H1 (cell line): ENCODE measurements at regions not wholly inside any gene's neighbourhood (a gene's known extent, or its start where the extent isn't known, plus 50 kb on each side); places are given as distances from the start of the nearest gene placed in this dataset.

Source experiments
- CTCF ChIA-PET: fragments of 300-600 bp; sonication (Branson Sonifier 250); formaldehyde crosslinking; loops from one replicate; lab custom pipeline; 2021; ENCODE audit not compliant: partially characterized antibody; lab: Charles Lee
- POLR2A ChIA-PET: fragments of 300-600 bp; sonication (Branson Sonifier 250); formaldehyde crosslinking; loops from one replicate; lab custom pipeline; 2021; ENCODE audit warnings: inconsistent platforms; ENCODE audit not compliant: partially characterized antibody; lab: Charles Lee
- DNase-seq, 2 experiments: peaks; one replicate each; pipeline versions ENCODE4 v3.0.0 to v3.0.0-alpha.2; 2010 to 2022; ENCODE audit warnings: low spot score in 2 of 2, low read depth in 1 of 2, mixed read lengths in 1 of 2
- FAIRE-seq: peaks from 2 replicates; lab custom pipeline; 2011; peaks lifted over from hg19 to GRCh38; lab: Jason Lieb, UNC
- H2AFZ ChIP-seq: 2 replicates; pipeline ENCODE4 v1.8.1; 2012; ENCODE audit warnings: low read length, inconsistent platforms
- H2AK5ac ChIP-seq: 2 replicates; pipeline ENCODE4 v1.6.1; 2013; ENCODE audit warnings: low read depth, low read length
- H2BK120ac ChIP-seq: replicated peaks from 2 replicates; pipeline ENCODE3; 2013; ENCODE audit warnings: low read depth, low read length, inconsistent platforms
- H2BK12ac ChIP-seq: 2 replicates; pipeline ENCODE4 v1.6.1; 2013; ENCODE audit warnings: low read depth, low read length
- H2BK15ac ChIP-seq: 2 replicates; pipeline ENCODE4 v1.6.1; 2013; ENCODE audit warnings: low read length
- H2BK20ac ChIP-seq: 2 replicates; pipeline ENCODE4 v1.6.1; 2013; ENCODE audit warnings: low read length
- H2BK5ac ChIP-seq: 2 replicates; pipeline ENCODE4 v1.6.1; 2013; ENCODE audit warnings: low read depth, low read length
- H3K14ac ChIP-seq: 2 replicates; pipeline ENCODE4 v1.6.1; 2013; ENCODE audit warnings: inconsistent platforms; ENCODE audit not compliant: insufficient read length
- H3K18ac ChIP-seq: 2 replicates; pipeline ENCODE4 v1.6.1; 2013; ENCODE audit warnings: low read length; ENCODE audit errors: extremely low read depth
- H3K23ac ChIP-seq: 2 replicates; pipeline ENCODE4 v1.6.1; 2013; ENCODE audit warnings: inconsistent platforms; ENCODE audit not compliant: insufficient read length
- H3K23me2 ChIP-seq: 2 replicates; pipeline ENCODE4 v1.6.1; 2013; ENCODE audit warnings: low read depth, low read length
- H3K27ac ChIP-seq: 2 replicates; pipeline ENCODE4 v1.6.1; 2011; ENCODE audit warnings: low read depth, low read length, inconsistent platforms
- H3K27me3 ChIP-seq, 4 experiments: replicated peaks in 1 of 4; 1 replicate in 1 of 4; 2 replicates in 3 of 4; pipeline versions ENCODE4 v1.6.1 to v1.8.1; 2011 to 2013; ENCODE audit warnings: low read length in 3 of 4, mild to moderate bottlenecking in 3 of 4, inconsistent platforms in 2 of 4, mixed read lengths in 2 of 4, moderate library complexity in 1 of 4; ENCODE audit not compliant: control insufficient read depth in 3 of 4, insufficient read depth in 3 of 4; ENCODE audit errors: extremely low read depth in 1 of 4
- H3K36me3 ChIP-seq, 4 experiments: 2 replicates each; pipeline versions ENCODE4 v1.6.1 to v1.8.1; 2011 to 2013; ENCODE audit warnings: mild to moderate bottlenecking in 4 of 4, low read length in 3 of 4, moderate library complexity in 2 of 4, control low read depth in 1 of 4, inconsistent platforms in 1 of 4; ENCODE audit not compliant: insufficient read depth in 4 of 4, control insufficient read depth in 2 of 4
- H3K4ac ChIP-seq: replicated peaks from 2 replicates; pipeline ENCODE3; 2013; ENCODE audit warnings: low read length, low read depth, mixed read lengths, inconsistent platforms; ENCODE audit not compliant: insufficient read length
- H3K4me1 ChIP-seq, 4 experiments: replicated peaks in 1 of 4; 1 replicate in 1 of 4; 2 replicates in 3 of 4; pipeline versions ENCODE4 v1.6.1 to v1.8.1; 2011 to 2013; ENCODE audit warnings: low read length in 3 of 4, inconsistent platforms in 2 of 4, mixed read lengths in 1 of 4; ENCODE audit not compliant: insufficient read depth in 4 of 4, control insufficient read depth in 3 of 4
- H3K4me2 ChIP-seq, 2 experiments: 2 replicates each; pipeline versions ENCODE4 v1.6.1 to v1.8.1; 2011 to 2013; ENCODE audit warnings: low read depth in 2 of 2, low read length in 2 of 2, control low read depth in 1 of 2, inconsistent platforms in 1 of 2, mild to moderate bottlenecking in 1 of 2; ENCODE audit not compliant: insufficient read depth in 1 of 2
- H3K4me3 ChIP-seq, 4 experiments: fragments of 200-600, 300-600 bp in 1 of 4; sonication (generic), shearing (Covaris generic), sonication (Bioruptor Twin) in 1 of 4; 2 replicates each; pipeline versions ENCODE4 v1.5.1 to v1.8.1; 2011 to 2016; ENCODE audit warnings: low read length in 4 of 4, low read depth in 3 of 4, control low read depth in 2 of 4, inconsistent platforms in 2 of 4, mild to moderate bottlenecking in 2 of 4, mixed read lengths in 1 of 4, moderate library complexity in 1 of 4; ENCODE audit not compliant: insufficient read depth in 2 of 4; ENCODE audit errors: extremely low read depth in 1 of 4
- H3K56ac ChIP-seq: replicated peaks from 2 replicates; pipeline ENCODE3; 2013; ENCODE audit warnings: low read depth, mild to moderate bottlenecking, mixed read lengths, low read length, inconsistent platforms; ENCODE audit not compliant: insufficient read length
- H3K79me1 ChIP-seq: 2 replicates; pipeline ENCODE4 v1.6.1; 2013; ENCODE audit warnings: low read depth, low read length, control low read depth
- H3K79me2 ChIP-seq, 2 experiments: 2 replicates each; pipeline versions ENCODE4 v1.6.1 to v1.8.1; 2012 to 2013; ENCODE audit warnings: low read length in 2 of 2, mild to moderate bottlenecking in 2 of 2, inconsistent platforms in 1 of 2; ENCODE audit not compliant: insufficient read depth in 2 of 2, control insufficient read depth in 1 of 2
- H3K9ac ChIP-seq, 4 experiments: replicated peaks in 1 of 4; 1 replicate in 1 of 4; 2 replicates in 3 of 4; pipeline versions ENCODE4 v1.6.1 to v1.8.1; 2011 to 2013; ENCODE audit warnings: low read depth in 3 of 4, low read length in 3 of 4, control low read depth in 2 of 4, mild to moderate bottlenecking in 2 of 4, moderate library complexity in 2 of 4, inconsistent platforms in 1 of 4; ENCODE audit errors: extremely low read depth in 1 of 4
- H3K9me3 ChIP-seq, 2 experiments: 2 replicates each; pipeline versions ENCODE4 v1.6.1 to v1.8.1; 2012 to 2013; ENCODE audit warnings: mild to moderate bottlenecking in 2 of 2, moderate library complexity in 2 of 2, control low read depth in 1 of 2, inconsistent platforms in 1 of 2, low read depth in 1 of 2, low read length in 1 of 2, mixed read lengths in 1 of 2; ENCODE audit not compliant: insufficient read depth in 2 of 2
- H4K20me1 ChIP-seq, 2 experiments: replicated peaks in 1 of 2; 2 replicates each; pipeline versions ENCODE3 to v1.8.1; 2011 to 2013; ENCODE audit warnings: inconsistent platforms in 2 of 2, low read length in 2 of 2, mild to moderate bottlenecking in 1 of 2; ENCODE audit not compliant: insufficient read depth in 2 of 2, control insufficient read depth in 1 of 2
- H4K5ac ChIP-seq: 2 replicates; pipeline ENCODE4 v1.6.1; 2013; ENCODE audit warnings: low read length, low read depth, mixed read lengths, inconsistent platforms; ENCODE audit not compliant: insufficient read length
- H4K8ac ChIP-seq: 2 replicates; pipeline ENCODE4 v1.8.0; 2013; ENCODE audit warnings: mild to moderate bottlenecking, moderate library complexity, low read length, inconsistent platforms; ENCODE audit not compliant: insufficient read depth; ENCODE audit errors: extremely low read depth
- H4K91ac ChIP-seq: replicated peaks from 2 replicates; pipeline ENCODE3; 2013; ENCODE audit warnings: low read length, mixed read lengths, inconsistent platforms; ENCODE audit not compliant: insufficient read length
- CEBPB ChIP-seq: IDR thresholded peaks from 2 replicates; pipeline ENCODE4 v1.6.1; 2012; ENCODE audit warnings: low read depth, low read length
- EP300 ChIP-seq, 2 experiments: IDR thresholded peaks; 1 replicate in 1 of 2; 2 replicates in 1 of 2; pipeline ENCODE4 v1.6.1; 2011 to 2012; ENCODE audit warnings: low read depth in 2 of 2, low read length in 2 of 2, mild to moderate bottlenecking in 2 of 2, borderline replicate concordance in 1 of 2, inconsistent platforms in 1 of 2, moderate library complexity in 1 of 2
- FOSL1 ChIP-seq: IDR thresholded peaks from 2 replicates; pipeline ENCODE4 v1.6.1; 2011; ENCODE audit warnings: mild to moderate bottlenecking, low read depth, low read length, moderate library complexity; ENCODE audit not compliant: insufficient read depth
- GABPA ChIP-seq: IDR thresholded peaks from 2 replicates; pipeline ENCODE4 v1.6.1; 2011; ENCODE audit warnings: mild to moderate bottlenecking, low read length, moderate library complexity, borderline replicate concordance; ENCODE audit not compliant: insufficient read depth
- HDAC6 ChIP-seq: IDR thresholded peaks from one replicate; pipeline ENCODE4 v1.7.1; 2012; ENCODE audit warnings: low read depth, mild to moderate bottlenecking, inconsistent platforms, low read length, moderate library complexity
- RBBP5 ChIP-seq: IDR thresholded peaks from 2 replicates; pipeline ENCODE4 v1.7.1; 2012; ENCODE audit warnings: low read depth, mild to moderate bottlenecking, inconsistent platforms, low read length, moderate library complexity, borderline replicate concordance
- SP2 ChIP-seq: IDR thresholded peaks from 2 replicates; pipeline ENCODE4 v1.6.1; 2012; ENCODE audit warnings: mild to moderate bottlenecking, low read length, inconsistent platforms
- SRF ChIP-seq: IDR thresholded peaks from 2 replicates; pipeline ENCODE4 v1.6.1; 2011; ENCODE audit warnings: mild to moderate bottlenecking, low read depth, low read length, moderate library complexity
- SUZ12 ChIP-seq: fragments of 200-600 bp; sonication (generic); IDR thresholded peaks from 2 replicates; pipeline ENCODE4 v1.6.1; 2012; ENCODE audit warnings: mild to moderate bottlenecking, inconsistent platforms, low read length, moderate library complexity, mixed read lengths
- TAF1 ChIP-seq: IDR thresholded peaks from 2 replicates; pipeline ENCODE4 v1.6.1; 2011; ENCODE audit warnings: mild to moderate bottlenecking, low read depth, low read length
- WGBS, 2 experiments: shearing (Covaris generic) in 1 of 2; methylation state at CpG; one replicate each; pipeline versions ENCODE4 v1.1.6 to v1.1.7; 2013 to 2015; ENCODE audit warnings: low lambda C conversion rate in 2 of 2, mixed read lengths in 2 of 2, inconsistent platforms in 1 of 2, low coverage in 1 of 2, missing lambda C conversion rate in 1 of 2; ENCODE audit not compliant: insufficient replicate concordance in 2 of 2, insufficient coverage in 1 of 2, insufficient read length in 1 of 2; ENCODE audit errors: extremely low coverage in 1 of 2, missing lambda C conversion rate in 1 of 2; 5-methylcytosine and 5-hydroxymethylcytosine counted together

DNA sequence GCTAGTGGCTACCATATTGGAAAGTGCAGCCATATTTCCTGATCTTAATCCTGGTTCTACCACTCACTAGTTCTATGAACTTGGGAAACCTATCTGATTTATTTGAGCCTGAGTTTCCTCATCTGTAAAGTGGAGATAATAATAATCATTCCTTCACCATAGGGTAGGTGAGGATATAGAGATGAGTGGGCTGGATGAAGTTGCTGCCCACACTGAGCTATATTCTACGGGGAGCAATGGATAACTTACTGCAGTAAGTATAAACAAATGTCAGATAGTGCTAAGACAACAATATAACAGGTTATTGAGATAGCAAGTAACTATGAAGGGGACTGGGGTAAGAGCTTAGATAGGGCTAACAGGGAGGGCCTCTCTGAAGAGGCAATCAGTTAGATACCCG lies 251.5 kb upstream of the ADAMTS9 start:
- Histone ChIP-seq H4K91ac (no peak overlapping the region), H3K4me3 (no peak overlapping the region), H3K27ac (no peak overlapping the region), H3K4me1 (peaks cover 0 to under 1% (median 0%) of the 10 kb centered on the region in 4 experiments; a peak in 2 of 7 replicates), H2BK15ac (no peak overlapping the region), H3K23me2 (no peaks in the 10 kb centered on the region), H3K56ac (no peak overlapping the region), H2BK120ac (no peak overlapping the region), H3K79me2 (no peaks in the 10 kb centered on the region), H3K36me3 (no peaks in the 10 kb centered on the region), H3K23ac (no peak overlapping the region), H2BK5ac (no peak overlapping the region), H3K27me3 (no peaks in the 10 kb centered on the region), H2BK12ac (no peak overlapping the region), H3K4ac (no peak overlapping the region), H3K79me1 (no peaks in the 10 kb centered on the region), H3K14ac (no peak overlapping the region), H2BK20ac (no peak overlapping the region), H4K5ac (no peak overlapping the region), H4K8ac (no peak overlapping the region), H3K9ac (no peak overlapping the region), H3K9me3 (no peaks in the 10 kb centered on the region), H3K18ac (no peak overlapping the region), H4K20me1 (no peaks in the 10 kb centered on the region), H2AFZ (no peak overlapping the region), H2AK5ac (no peak overlapping the region), H3K4me2 (no peak overlapping the region)
- 46% methylated on average over 2 of the region's 2 CpGs; no CpG with 5 or more reads in 1 of the 2 experiments for WGBS, 2 experiments
- no peak for DNase-seq
- CTCF ChIA-PET, result interaction anchor here (0.7 kb wide), 1 partner anchor 197 kb away, joined by 3 read pairs; no protein-coding TSS in a partner anchor
- POLR2A ChIA-PET, result no interaction called here
- no peak for FAIRE-seq
- TF ChIP-seq FOSL1 (no peak), SUZ12 (no peak), HDAC6 (no peak), SRF (no peak), RBBP5 (no peak), CEBPB (no peak), EP300 (IDR thresholded peaks at IDR 0.05; ENCODE audit: borderline replicate concordance in 1 of 2, low read depth in 2 of 2, low read length in 2 of 2) (no peak), TAF1 (no peak), SP2 (no peak), GABPA (no peak)
